HG02763 (cell line): ENCODE measurements at regions not wholly inside any gene's neighbourhood (a gene's known extent, or its start where the extent isn't known, plus 50 kb on each side); places are given as distances from the start of the nearest gene placed in this dataset.
"Not testable (repeated sequence)": the region's sequence is repeated elsewhere in the genome, so short reads cannot be mapped to it uniquely, and the experiment has no call there.

Experiments
- ATAC-seq: cut with Tn5 transposase; IDR thresholded peaks from one replicate; pipeline ENCODE4 v1.9.1; 2021; ENCODE audit warnings: mild to moderate bottlenecking, moderate library complexity; ENCODE audit not compliant: unreplicated experiment

GRCh38 chr5:2536632-2537377 is 214.7 kb downstream of the IRX2 start:
- no peak for ATAC-seq

- ATAC-seq: no peak
These were observed 216.5 kb downstream of the IRX2 start for GRCh38 chr5:2534970-2535369.

GRCh38 chr5:2534251-2534650 is 217.2 kb downstream of the IRX2 start:
- no peak for ATAC-seq

- not testable (repeated sequence) for ATAC-seq
These were observed 217.6 kb downstream of the IRX2 start for GRCh38 chr5:2533848-2534247.

- no peak for ATAC-seq
These were observed 218.7 kb downstream of the IRX2 start for GRCh38 chr5:2532809-2533208.

- ATAC-seq: no peak
These were observed 220.2 kb downstream of the IRX2 start for GRCh38 chr5:2531318-2531717.

- no peak for ATAC-seq
These were observed 220.9 kb downstream of the IRX2 start for GRCh38 chr5:2530609-2531008.

GRCh38 chr5:2529371-2530092 is 221.9 kb downstream of the IRX2 start:
- no peak for ATAC-seq

GRCh38 chr5:2525351-2525750 is 226.1 kb downstream of the IRX2 start:
- ATAC-seq: no peak

- no peak for ATAC-seq
These were observed 226.9 kb downstream of the IRX2 start for GRCh38 chr5:2524620-2525019.

GRCh38 chr5:2523180-2523579 is 228.3 kb downstream of the IRX2 start:
- ATAC-seq: no peak

- no peak for ATAC-seq
These were observed 229.1 kb downstream of the IRX2 start for GRCh38 chr5:2522372-2522771.

GRCh38 chr5:2519153-2519552 is 232.3 kb downstream of the IRX2 start:
- ATAC-seq: no peak

- ATAC-seq: no peak
These were observed 234.0 kb downstream of the IRX2 start for GRCh38 chr5:2517451-2517850.

- ATAC-seq: no peak
These were observed 236.2 kb downstream of the IRX2 start for GRCh38 chr5:2515180-2515764.

- ATAC-seq: no peak
These were observed 237.0 kb downstream of the IRX2 start for GRCh38 chr5:2514484-2514883.

- no peak for ATAC-seq
These were observed 239.8 kb downstream of the IRX2 start for GRCh38 chr5:2511706-2512105.

GRCh38 chr5:2511126-2511525 is 240.4 kb downstream of the IRX2 start:
- ATAC-seq: no peak

- no peak for ATAC-seq
These were observed 241.9 kb downstream of the IRX2 start for GRCh38 chr5:2509527-2509926.

- ATAC-seq: no peak
These were observed 243.0 kb downstream of the IRX2 start for GRCh38 chr5:2508514-2508913.

GRCh38 chr5:2507611-2508010 is 243.9 kb downstream of the IRX2 start:
- no peak for ATAC-seq

GRCh38 chr5:2506603-2507002 is 244.9 kb downstream of the IRX2 start:
- ATAC-seq: no peak
